ENCODE measurements at regions not wholly inside any gene's neighbourhood (a gene's known extent, or its start where the extent isn't known, plus 50 kb on each side); places are given as distances from the start of the nearest gene placed in this dataset.

DNA sequence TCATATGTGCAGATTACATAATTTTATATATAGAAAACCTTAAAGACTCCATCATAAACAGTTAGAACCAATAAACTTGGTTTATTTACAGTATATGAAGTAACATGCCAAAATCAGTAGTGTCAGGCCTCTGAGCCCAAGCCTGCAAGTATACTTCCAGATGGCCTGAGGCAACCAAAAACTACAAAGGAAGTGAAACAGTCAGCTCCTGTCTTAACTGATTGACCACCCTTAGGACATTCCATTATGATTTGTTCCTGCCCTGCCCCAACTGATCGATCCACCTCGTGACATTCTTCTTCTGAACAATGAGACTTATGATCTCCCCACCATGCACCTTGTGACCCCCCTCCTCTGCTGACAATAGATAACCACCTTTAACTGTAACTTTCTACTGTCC, 630.3 kb downstream of the AMY1C start:
- Mint-ChIP-seq H3K27me3 (no peaks in the 10 kb centered on the region), H3K4me3 (no peak overlapping the region), H3K9me3 (no peaks in the 10 kb centered on the region), H3K4me1 (no peaks in the 10 kb centered on the region), H3K36me3 (no peaks in the 10 kb centered on the region), H3K27ac (no peak overlapping the region)
- ATAC-seq, result no peak

GRCh38 chr1:104387716-104388508, 638.2 kb downstream of the AMY1C start:
- H3K4me1 Mint-ChIP-seq, result no peaks in the 10 kb centered on the region
- no peaks in the 10 kb centered on the region for H3K36me3 Mint-ChIP-seq
- no peaks in the 10 kb centered on the region for H3K27me3 Mint-ChIP-seq
- no peak overlapping the region for H3K4me3 Mint-ChIP-seq
- H3K9me3 Mint-ChIP-seq, result peaks cover 4% of the 10 kb centered on the region
- H3K27ac Mint-ChIP-seq, result no peak overlapping the region
- ATAC-seq, result peak; percentile 63

GRCh38 chr1:104392552-104392951, 642.9 kb downstream of the AMY1C start:
- Mint-ChIP-seq H3K9me3 (peaks cover 4% of the 10 kb centered on the region), H3K4me1 (no peaks in the 10 kb centered on the region), H3K27me3 (no peaks in the 10 kb centered on the region), H3K36me3 (no peaks in the 10 kb centered on the region), H3K4me3 (no peak overlapping the region), H3K27ac (no peak overlapping the region)
- ATAC-seq, result no peak

DNA sequence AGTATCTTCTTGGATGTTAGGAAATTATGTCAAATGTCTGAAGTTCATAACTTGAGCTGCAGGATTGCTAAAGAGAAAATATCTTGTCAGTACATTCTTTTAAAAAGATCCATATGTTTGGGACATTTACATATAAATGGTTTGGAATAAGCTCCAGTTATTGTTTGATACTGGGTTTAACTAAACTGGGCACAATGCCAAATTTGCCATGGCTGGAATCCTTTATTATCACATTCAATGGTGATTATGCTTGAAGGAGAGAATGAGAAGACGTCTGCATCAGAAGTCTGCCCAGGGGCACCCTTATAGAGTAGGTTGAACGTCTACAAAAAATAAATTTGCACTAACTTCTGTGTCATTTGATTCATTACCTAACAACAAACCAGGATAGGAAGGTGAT, 652.5 kb downstream of the AMY1C start:
- ATAC-seq, result no peak
- Mint-ChIP-seq H3K9me3 (no peaks in the 10 kb centered on the region), H3K4me1 (no peaks in the 10 kb centered on the region), H3K36me3 (no peaks in the 10 kb centered on the region), H3K27ac (no peak overlapping the region), H3K27me3 (no peaks in the 10 kb centered on the region), H3K4me3 (no peak overlapping the region)

GRCh38 chr1:104403883-104404282, 654.2 kb downstream of the AMY1C start:
- Mint-ChIP-seq H3K4me1 (no peaks in the 10 kb centered on the region), H3K27me3 (no peaks in the 10 kb centered on the region), H3K9me3 (no peaks in the 10 kb centered on the region), H3K36me3 (no peaks in the 10 kb centered on the region), H3K27ac (no peak overlapping the region), H3K4me3 (no peak overlapping the region)
- no peak for ATAC-seq

DNA sequence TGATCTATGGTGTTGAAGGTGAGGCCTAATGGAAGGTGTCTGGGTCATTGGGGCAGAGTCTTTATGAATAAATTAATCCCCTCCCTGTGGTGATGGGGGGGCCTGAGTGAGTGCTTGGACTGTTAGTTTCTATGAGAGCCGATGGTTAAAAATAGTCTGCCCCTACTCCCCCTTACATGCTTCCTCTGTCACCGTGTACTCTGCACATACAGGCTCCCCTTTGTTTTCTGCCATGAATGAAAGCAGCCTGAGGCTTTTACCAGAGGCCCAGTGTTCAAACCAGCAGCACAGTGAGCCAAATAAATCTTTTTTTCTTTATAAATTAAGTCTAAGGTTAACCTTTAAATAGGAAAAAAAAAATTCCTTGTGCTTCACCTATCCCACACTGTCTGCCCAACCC, 657.0 kb downstream of the AMY1C start:
- ATAC-seq, result peak; percentile 31
- H3K36me3 Mint-ChIP-seq, result no peaks in the 10 kb centered on the region
- H3K4me3 Mint-ChIP-seq, result no peak overlapping the region

DNA sequence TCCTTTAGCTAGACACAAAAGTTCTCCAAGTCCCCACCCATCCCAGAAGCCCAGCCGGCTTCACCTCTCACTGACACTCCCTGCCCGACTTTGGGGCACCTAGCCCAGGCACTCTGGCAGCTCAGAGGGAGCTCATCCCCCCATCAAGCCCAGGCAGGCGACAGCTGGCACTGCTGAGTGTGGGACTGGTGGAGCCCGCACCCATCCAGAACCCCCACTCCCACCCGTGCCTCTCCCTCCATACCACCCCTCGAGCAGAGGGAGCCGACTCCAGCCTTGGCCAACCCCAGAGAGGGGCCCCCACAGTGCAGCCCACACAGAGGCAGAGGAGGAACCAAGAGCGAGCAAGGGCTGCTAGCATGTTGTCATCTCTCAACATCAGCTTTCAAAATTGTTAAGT, 658.6 kb downstream of the AMY1C start:
- H3K4me1 Mint-ChIP-seq, result no peaks in the 10 kb centered on the region
- H3K4me3 Mint-ChIP-seq, result no peak overlapping the region
- no peaks in the 10 kb centered on the region for H3K27me3 Mint-ChIP-seq
- ATAC-seq, result peak; percentile 51
- no peaks in the 10 kb centered on the region for H3K9me3 Mint-ChIP-seq
- H3K36me3 Mint-ChIP-seq, result no peaks in the 10 kb centered on the region
- H3K27ac Mint-ChIP-seq, result no peak overlapping the region

More for the DNA sequence above, 657.0 kb downstream of the AMY1C start:
- no peaks in the 10 kb centered on the region for H3K27me3 Mint-ChIP-seq
- H3K9me3 Mint-ChIP-seq, result no peaks in the 10 kb centered on the region
- no peak overlapping the region for H3K27ac Mint-ChIP-seq
- H3K4me1 Mint-ChIP-seq, result no peaks in the 10 kb centered on the region

DNA sequence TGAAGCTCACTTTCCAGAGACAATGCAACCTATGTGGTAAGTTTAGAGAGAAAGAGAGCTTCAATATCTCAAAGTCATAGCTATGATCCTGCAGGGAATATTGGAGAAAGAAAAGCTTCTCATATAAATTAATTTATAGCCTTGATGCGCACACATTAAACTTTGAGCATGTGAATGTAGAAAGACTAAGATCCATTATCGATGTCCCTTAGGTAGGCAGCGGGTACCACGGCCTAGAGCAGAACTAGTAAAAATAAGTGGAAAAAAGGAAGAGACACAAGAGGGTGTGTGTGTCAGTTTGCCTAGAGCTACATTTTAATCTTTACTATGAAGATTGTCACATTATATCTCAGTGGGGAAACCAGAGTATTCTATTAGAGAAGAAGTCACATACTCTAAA, 685.6 kb downstream of the AMY1C start:
- no peaks in the 10 kb centered on the region for H3K27me3 Mint-ChIP-seq
- H3K4me1 Mint-ChIP-seq, result no peaks in the 10 kb centered on the region
- no peak overlapping the region for H3K27ac Mint-ChIP-seq
- H3K9me3 Mint-ChIP-seq, result no peaks in the 10 kb centered on the region
- ATAC-seq, result no peak
- no peaks in the 10 kb centered on the region for H3K36me3 Mint-ChIP-seq
- H3K4me3 Mint-ChIP-seq, result no peak overlapping the region

DNA sequence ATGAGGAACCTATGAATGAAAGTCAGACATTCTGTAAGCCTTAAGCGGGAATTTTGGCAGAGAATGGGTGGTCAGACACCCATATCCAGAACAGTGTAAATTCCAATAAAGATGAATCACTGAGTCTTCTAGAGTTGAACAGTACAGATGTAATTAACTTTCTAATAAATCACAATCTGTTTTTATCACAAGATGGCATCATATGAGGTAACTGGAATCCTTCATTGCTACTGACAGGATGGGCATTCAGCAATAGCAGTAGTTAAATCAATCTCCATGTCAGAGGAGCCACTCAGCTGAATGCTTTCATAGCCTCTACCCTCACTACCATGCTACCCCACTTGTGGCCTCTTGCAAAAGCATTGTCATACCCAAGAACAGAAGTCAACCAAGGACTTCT, 690.3 kb downstream of the AMY1C start:
- no peaks in the 10 kb centered on the region for H3K27me3 Mint-ChIP-seq
- H3K9me3 Mint-ChIP-seq, result no peaks in the 10 kb centered on the region

GRCh38 chr1:104456724-104457123, 707.0 kb downstream of the AMY1C start:
- H3K9me3 Mint-ChIP-seq, result peaks cover 14% of the 10 kb centered on the region
- no peaks in the 10 kb centered on the region for H3K4me1 Mint-ChIP-seq
- H3K27ac Mint-ChIP-seq, result no peak overlapping the region
- no peak for ATAC-seq
- no peaks in the 10 kb centered on the region for H3K27me3 Mint-ChIP-seq
- no peak overlapping the region for H3K4me3 Mint-ChIP-seq
- no peaks in the 10 kb centered on the region for H3K36me3 Mint-ChIP-seq

More for the DNA sequence above, 690.3 kb downstream of the AMY1C start:
- Mint-ChIP-seq H3K27ac (no peak overlapping the region), H3K4me3 (no peak overlapping the region), H3K36me3 (no peaks in the 10 kb centered on the region), H3K4me1 (no peaks in the 10 kb centered on the region)
- ATAC-seq, result no peak

- H3K36me3 Mint-ChIP-seq, result no peaks in the 10 kb centered on the region
- H3K9me3 Mint-ChIP-seq, result peaks cover 14% of the 10 kb centered on the region
- H3K4me1 Mint-ChIP-seq, result no peaks in the 10 kb centered on the region
- no peak for ATAC-seq
- no peak overlapping the region for H3K4me3 Mint-ChIP-seq
- no peak overlapping the region for H3K27ac Mint-ChIP-seq
- H3K27me3 Mint-ChIP-seq, result no peaks in the 10 kb centered on the region
Observed at GRCh38 chr1:104459886-104460285, 710.2 kb downstream of the AMY1C start.

- no peak overlapping the region for H3K27ac Mint-ChIP-seq
- no peaks in the 10 kb centered on the region for H3K4me1 Mint-ChIP-seq
- H3K9me3 Mint-ChIP-seq, result peaks cover 14% of the 10 kb centered on the region
- no peak overlapping the region for H3K4me3 Mint-ChIP-seq
- no peaks in the 10 kb centered on the region for H3K36me3 Mint-ChIP-seq
- no peaks in the 10 kb centered on the region for H3K27me3 Mint-ChIP-seq
- no peak for ATAC-seq
Observed at GRCh38 chr1:104460880-104461279, 711.2 kb downstream of the AMY1C start.

- peaks cover 17% of the 10 kb centered on the region for H3K9me3 Mint-ChIP-seq
- ATAC-seq, result no peak
Observed at GRCh38 chr1:104463126-104463697, 713.5 kb downstream of the AMY1C start.

GRCh38 chr1:104466068-104466467, 716.4 kb downstream of the AMY1C start:
- Mint-ChIP-seq H3K4me1 (peaks cover 15% of the 10 kb centered on the region), H3K27ac (no peak overlapping the region), H3K9me3 (peaks cover 6% of the 10 kb centered on the region), H3K4me3 (no peak overlapping the region), H3K36me3 (no peaks in the 10 kb centered on the region), H3K27me3 (no peaks in the 10 kb centered on the region)
- no peak for ATAC-seq

More at GRCh38 chr1:104463126-104463697, 713.5 kb downstream of the AMY1C start:
- H3K27me3 Mint-ChIP-seq, result no peaks in the 10 kb centered on the region
- no peak overlapping the region for H3K4me3 Mint-ChIP-seq
- no peaks in the 10 kb centered on the region for H3K36me3 Mint-ChIP-seq
- H3K4me1 Mint-ChIP-seq, result peaks cover 12% of the 10 kb centered on the region
- no peak overlapping the region for H3K27ac Mint-ChIP-seq

DNA sequence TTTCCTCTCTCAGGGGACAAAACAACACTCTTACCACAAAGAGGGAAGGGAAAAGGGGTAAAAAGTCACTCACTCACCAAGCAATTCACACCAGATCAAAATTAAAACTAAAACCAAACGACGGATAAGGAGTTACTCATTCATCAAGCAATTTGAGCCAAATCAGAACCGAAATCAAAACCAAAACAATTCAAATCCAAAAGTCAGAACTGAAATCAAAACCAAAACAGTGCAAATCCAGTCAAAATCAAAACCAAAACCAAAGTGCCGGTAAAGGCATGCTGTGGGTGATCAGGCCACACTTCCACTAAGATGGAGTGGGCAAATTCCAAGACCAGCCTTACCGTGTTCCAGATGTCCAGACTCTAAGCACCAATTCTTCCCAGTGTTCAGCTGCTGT, 717.9 kb downstream of the AMY1C start:
- Mint-ChIP-seq H3K27me3 (no peaks in the 10 kb centered on the region), H3K4me1 (peaks cover 15% of the 10 kb centered on the region), H3K27ac (peak overlapping the region; percentile 75), H3K4me3 (peak overlapping the region; percentile 54), H3K36me3 (no peaks in the 10 kb centered on the region), H3K9me3 (peaks cover 6% of the 10 kb centered on the region)
- ATAC-seq, result peak; percentile 59

DNA sequence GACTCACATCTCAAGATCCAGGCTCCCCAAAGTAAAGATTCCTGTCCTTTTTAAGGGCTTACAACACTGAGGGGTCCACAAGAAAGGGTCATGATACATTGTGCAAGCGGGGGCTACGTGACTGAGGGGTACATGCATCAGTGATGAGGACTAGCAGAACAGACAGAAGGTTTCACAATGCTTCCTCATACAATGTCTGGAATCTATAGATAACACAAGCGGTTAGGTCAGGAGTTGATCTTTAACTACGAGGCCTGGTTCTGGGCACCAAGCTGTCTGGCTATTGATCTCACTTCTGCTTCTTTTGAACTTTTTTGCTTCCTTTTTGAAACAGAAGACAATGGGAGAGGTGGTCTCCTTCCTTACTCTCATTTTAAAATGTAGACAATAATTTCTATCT, 718.6 kb downstream of the AMY1C start:
- Mint-ChIP-seq H3K27ac (peak overlapping the region; percentile 75), H3K36me3 (no peaks in the 10 kb centered on the region), H3K27me3 (no peaks in the 10 kb centered on the region), H3K4me3 (no peak overlapping the region), H3K9me3 (peaks cover 6% of the 10 kb centered on the region), H3K4me1 (peaks cover 15% of the 10 kb centered on the region)
- peak; percentile 62 for ATAC-seq

All from stimulated activated memory B cell treated with anti-CD40 and anti-IgM and Interleukin-4, amounts not matched to agents 10 μg/mL and 1 μg/mL and 100 μg/mL, for 72 hours (primary cell).